ENCODE measurements at regions not wholly inside any gene's neighbourhood (a gene's known extent, or its start where the extent isn't known, plus 50 kb on each side); places are given as distances from the start of the nearest gene placed in this dataset.

GRCh38 chr1:50346621-50347020 lies 76.6 kb downstream of the DMRTA2 start:
- DNase-seq (ENCODE audit: low read depth in 6 of 9, low spot score in 9 of 9): no peak
- no peaks in the 10 kb centered on the region for H3K36me3 ChIP-seq (ENCODE audit: control insufficient read depth in 2 of 2, insufficient read depth in 2 of 2, low read length in 1 of 2)
- no peak overlapping the region for H3K27ac ChIP-seq (ENCODE audit: low read depth in 1 of 2, low read length in 1 of 2)
- H3K27me3 ChIP-seq (ENCODE audit: control insufficient read depth in 2 of 2, insufficient read depth in 1 of 2, low read length in 1 of 2): no peaks in the 10 kb centered on the region
- H3K4me3 ChIP-seq (ENCODE audit: low read length in 2 of 2): no peak overlapping the region
- H3K9me3 ChIP-seq (ENCODE audit: control insufficient read depth in 2 of 2, insufficient read depth in 1 of 2, low read length in 1 of 2): no peaks in the 10 kb centered on the region
- WGBS: 39% methylated on average over 7 of the region's 7 CpGs
- peaks cover 0 to 5% of the 10 kb centered on the region in 2 donors for H3K4me1 ChIP-seq (ENCODE audit: control insufficient read depth in 2 of 2, insufficient read depth in 2 of 2, low read length in 2 of 2)

DNA sequence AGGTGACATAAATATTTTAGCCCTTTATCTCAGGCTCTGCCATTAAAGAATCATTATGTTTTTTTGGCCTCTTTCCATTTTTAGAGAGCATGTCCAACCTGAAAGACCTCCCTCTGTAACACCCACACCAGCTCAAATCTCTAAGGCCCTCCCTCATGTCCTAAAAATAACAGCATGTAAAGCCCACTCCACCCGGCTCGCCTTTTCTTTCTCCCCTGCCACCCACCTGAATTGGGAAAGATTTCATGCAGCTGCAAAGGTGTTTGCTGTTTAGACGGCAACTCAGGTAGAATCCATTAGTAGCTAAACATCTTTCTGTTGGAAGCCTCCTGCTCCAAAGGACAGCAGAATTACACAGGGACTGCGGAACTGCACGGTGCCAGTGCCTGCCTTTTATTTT lies 79.9 kb downstream of the DMRTA2 start:
- WGBS: 90% methylated on average over 5 of the region's 5 CpGs

GRCh38 chr1:50342525-50342924 lies 80.7 kb downstream of the DMRTA2 start:
- no peaks in the 10 kb centered on the region for H3K9me3 ChIP-seq (ENCODE audit: control insufficient read depth in 2 of 2, insufficient read depth in 1 of 2, low read length in 1 of 2)
- no peaks in the 10 kb centered on the region for H3K36me3 ChIP-seq (ENCODE audit: control insufficient read depth in 2 of 2, insufficient read depth in 2 of 2, low read length in 1 of 2)
- H3K27me3 ChIP-seq (ENCODE audit: control insufficient read depth in 2 of 2, insufficient read depth in 1 of 2, low read length in 1 of 2): no peaks in the 10 kb centered on the region
- no peak for DNase-seq (ENCODE audit: low read depth in 6 of 9, low spot score in 9 of 9)
- no peak overlapping the region for H3K4me3 ChIP-seq (ENCODE audit: low read length in 2 of 2)
- H3K4me1 ChIP-seq (ENCODE audit: control insufficient read depth in 2 of 2, insufficient read depth in 2 of 2, low read length in 2 of 2): peaks cover 0 to 5% of the 10 kb centered on the region in 2 donors
- no peak overlapping the region for H3K27ac ChIP-seq (ENCODE audit: low read depth in 1 of 2, low read length in 1 of 2)

More for the DNA sequence above, 79.9 kb downstream of the DMRTA2 start:
- Histone ChIP-seq H3K36me3 (ENCODE audit: control insufficient read depth in 2 of 2, insufficient read depth in 2 of 2, low read length in 1 of 2) (no peaks in the 10 kb centered on the region), H3K4me3 (ENCODE audit: low read length in 2 of 2) (no peak overlapping the region), H3K4me1 (ENCODE audit: control insufficient read depth in 2 of 2, insufficient read depth in 2 of 2, low read length in 2 of 2) (peaks cover 0 to 5% of the 10 kb centered on the region in 2 donors), H3K27ac (ENCODE audit: low read depth in 1 of 2, low read length in 1 of 2) (no peak overlapping the region), H3K27me3 (ENCODE audit: control insufficient read depth in 2 of 2, insufficient read depth in 1 of 2, low read length in 1 of 2) (no peaks in the 10 kb centered on the region), H3K9me3 (ENCODE audit: control insufficient read depth in 2 of 2, insufficient read depth in 1 of 2, low read length in 1 of 2) (no peaks in the 10 kb centered on the region)
- no peak for DNase-seq (ENCODE audit: low read depth in 6 of 9, low spot score in 9 of 9)

- H3K36me3 ChIP-seq (ENCODE audit: control insufficient read depth in 2 of 2, insufficient read depth in 2 of 2, low read length in 1 of 2): no peaks in the 10 kb centered on the region
- H3K27ac ChIP-seq (ENCODE audit: low read depth in 1 of 2, low read length in 1 of 2): no peak overlapping the region
- peaks cover 5 to 6% of the 10 kb centered on the region in 2 donors for H3K4me1 ChIP-seq (ENCODE audit: control insufficient read depth in 2 of 2, insufficient read depth in 2 of 2, low read length in 2 of 2)
- 90% methylated on average over 5 of the region's 5 CpGs for WGBS
- H3K27me3 ChIP-seq (ENCODE audit: control insufficient read depth in 2 of 2, insufficient read depth in 1 of 2, low read length in 1 of 2): peaks cover 8 to 29% of the 10 kb centered on the region in 2 donors
- no peaks in the 10 kb centered on the region for H3K9me3 ChIP-seq (ENCODE audit: control insufficient read depth in 2 of 2, insufficient read depth in 1 of 2, low read length in 1 of 2)
- no peak overlapping the region for H3K4me3 ChIP-seq (ENCODE audit: low read length in 2 of 2)
- no peak for DNase-seq (ENCODE audit: low read depth in 6 of 9, low spot score in 9 of 9)
These were observed 88.2 kb downstream of the DMRTA2 start for GRCh38 chr1:50335036-50335435.

DNA sequence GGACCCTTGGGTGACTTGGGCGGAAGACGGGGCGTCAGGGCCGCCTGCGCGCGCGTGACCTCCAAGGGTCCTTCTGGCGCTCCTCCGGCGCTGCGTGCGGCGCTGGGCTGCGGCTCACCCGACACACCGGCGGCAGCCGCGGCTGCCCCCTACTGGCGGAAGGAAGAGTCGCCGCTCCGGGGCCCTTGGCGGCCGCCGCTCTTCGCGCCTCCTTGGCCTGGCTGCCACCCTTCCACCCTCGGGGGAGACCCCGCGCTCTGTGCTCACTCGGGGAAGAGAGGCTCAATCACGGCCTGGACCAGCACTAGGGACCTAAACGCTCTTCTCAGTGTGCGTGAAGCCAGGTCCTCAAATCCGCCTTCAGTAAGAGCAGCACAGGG lies 89.7 kb downstream of the DMRTA2 start:
- Histone ChIP-seq H3K36me3 (ENCODE audit: control insufficient read depth in 2 of 2, insufficient read depth in 2 of 2, low read length in 1 of 2) (no peaks in the 10 kb centered on the region), H3K27me3 (ENCODE audit: control insufficient read depth in 2 of 2, insufficient read depth in 1 of 2, low read length in 1 of 2) (peaks cover 8 to 31% of the 10 kb centered on the region in 2 donors), H3K4me1 (ENCODE audit: control insufficient read depth in 2 of 2, insufficient read depth in 2 of 2, low read length in 2 of 2) (peaks cover 5 to 6% of the 10 kb centered on the region in 2 donors), H3K9me3 (ENCODE audit: control insufficient read depth in 2 of 2, insufficient read depth in 1 of 2, low read length in 1 of 2) (no peaks in the 10 kb centered on the region), H3K4me3 (ENCODE audit: low read length in 2 of 2) (peak overlapping the region; percentile 29 to 31), H3K27ac (ENCODE audit: low read depth in 1 of 2, low read length in 1 of 2) (no peak overlapping the region)
- DNase-seq (ENCODE audit: low read depth in 6 of 9, low spot score in 9 of 9): peak in 7 of 9 donors; percentile 24 to 67 (median 44)
- 5% methylated on average over 37 of the region's 37 CpGs for WGBS

- H3K4me3 ChIP-seq (ENCODE audit: low read length in 2 of 2): peak overlapping the region; percentile 29 to 31
- no peaks in the 10 kb centered on the region for H3K36me3 ChIP-seq (ENCODE audit: control insufficient read depth in 2 of 2, insufficient read depth in 2 of 2, low read length in 1 of 2)
- DNase-seq (ENCODE audit: low read depth in 6 of 9, low spot score in 9 of 9): peak in 7 of 9 donors; percentile 10 to 65 (median 51)
- peaks cover 5 to 6% of the 10 kb centered on the region in 2 donors for H3K4me1 ChIP-seq (ENCODE audit: control insufficient read depth in 2 of 2, insufficient read depth in 2 of 2, low read length in 2 of 2)
- WGBS: 3% methylated on average over 56 of the region's 56 CpGs
- peaks cover 8 to 31% of the 10 kb centered on the region in 2 donors for H3K27me3 ChIP-seq (ENCODE audit: control insufficient read depth in 2 of 2, insufficient read depth in 1 of 2, low read length in 1 of 2)
- no peak overlapping the region for H3K27ac ChIP-seq (ENCODE audit: low read depth in 1 of 2, low read length in 1 of 2)
- H3K9me3 ChIP-seq (ENCODE audit: control insufficient read depth in 2 of 2, insufficient read depth in 1 of 2, low read length in 1 of 2): no peaks in the 10 kb centered on the region
These were observed 90.2 kb downstream of the DMRTA2 start for GRCh38 chr1:50332941-50333594.

DNA sequence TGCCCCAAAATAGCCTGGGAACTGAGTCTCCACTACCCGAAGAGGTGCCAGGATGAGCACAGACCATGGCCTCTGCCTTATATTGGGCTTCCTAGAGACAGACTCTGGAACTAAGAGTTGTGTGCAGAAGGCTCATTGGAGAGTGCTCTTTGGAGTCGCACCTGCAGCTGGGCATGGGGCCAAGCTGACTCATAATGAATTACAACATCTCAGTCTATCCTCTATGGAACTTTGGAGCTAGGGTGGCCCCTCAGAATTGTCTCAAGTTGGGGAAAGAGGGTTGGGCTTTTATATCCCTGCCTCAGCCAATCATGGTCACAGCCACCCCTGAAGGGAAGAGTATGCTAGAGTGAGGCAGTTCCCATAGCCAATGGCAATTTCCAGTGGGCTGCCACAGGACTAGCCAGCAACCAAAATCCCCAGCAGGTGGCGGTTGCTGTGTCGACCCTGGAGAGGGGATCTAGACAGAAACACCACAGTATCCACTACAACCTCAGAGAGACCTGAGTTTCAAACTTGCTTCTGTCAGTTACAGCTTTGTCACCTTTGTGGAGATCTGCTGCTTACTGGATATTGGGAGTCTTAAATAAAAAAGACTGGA lies 93.8 kb downstream of the DMRTA2 start:
- Histone ChIP-seq H3K36me3 (ENCODE audit: control insufficient read depth in 2 of 2, insufficient read depth in 2 of 2, low read length in 1 of 2) (no peaks in the 10 kb centered on the region), H3K9me3 (ENCODE audit: control insufficient read depth in 2 of 2, insufficient read depth in 1 of 2, low read length in 1 of 2) (no peaks in the 10 kb centered on the region), H3K27me3 (ENCODE audit: control insufficient read depth in 2 of 2, insufficient read depth in 1 of 2, low read length in 1 of 2) (peaks cover 8 to 23% of the 10 kb centered on the region in 2 donors), H3K27ac (ENCODE audit: low read depth in 1 of 2, low read length in 1 of 2) (no peak overlapping the region), H3K4me1 (ENCODE audit: control insufficient read depth in 2 of 2, insufficient read depth in 2 of 2, low read length in 2 of 2) (peaks cover 5 to 6% of the 10 kb centered on the region in 2 donors), H3K4me3 (ENCODE audit: low read length in 2 of 2) (no peak overlapping the region)
- DNase-seq (ENCODE audit: low read depth in 6 of 9, low spot score in 9 of 9): no peak
- 83% methylated on average over 4 of the region's 4 CpGs for WGBS

DNA sequence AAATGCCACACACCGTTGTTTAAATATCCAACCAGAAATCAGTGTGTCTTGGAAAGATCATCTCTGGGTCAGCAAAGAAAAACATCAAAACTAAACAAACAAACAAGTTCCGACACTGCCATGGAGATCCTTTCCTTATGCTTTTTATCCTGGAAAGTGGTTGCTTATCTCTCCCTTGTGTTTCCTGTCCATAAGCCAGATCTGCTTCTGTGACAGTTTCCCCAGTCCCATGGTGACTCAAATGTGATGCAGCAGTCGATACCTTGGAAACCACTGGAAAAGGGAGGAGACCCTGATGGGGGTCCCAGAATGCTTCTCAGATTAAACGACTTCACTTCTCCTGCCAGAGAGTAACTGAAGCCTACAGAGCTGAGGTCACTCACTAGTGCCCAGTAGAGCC lies 94.7 kb downstream of the DMRTA2 start:
- Histone ChIP-seq H3K9me3 (ENCODE audit: control insufficient read depth in 2 of 2, insufficient read depth in 1 of 2, low read length in 1 of 2) (no peaks in the 10 kb centered on the region), H3K36me3 (ENCODE audit: control insufficient read depth in 2 of 2, insufficient read depth in 2 of 2, low read length in 1 of 2) (no peaks in the 10 kb centered on the region), H3K4me3 (ENCODE audit: low read length in 2 of 2) (no peak overlapping the region), H3K27me3 (ENCODE audit: control insufficient read depth in 2 of 2, insufficient read depth in 1 of 2, low read length in 1 of 2) (peaks cover 8 to 16% of the 10 kb centered on the region in 2 donors), H3K4me1 (ENCODE audit: control insufficient read depth in 2 of 2, insufficient read depth in 2 of 2, low read length in 2 of 2) (peaks cover 4 to 5% of the 10 kb centered on the region in 2 donors), H3K27ac (ENCODE audit: low read depth in 1 of 2, low read length in 1 of 2) (no peak overlapping the region)
- WGBS: 34% methylated on average over 4 of the region's 4 CpGs
- no peak for DNase-seq (ENCODE audit: low read depth in 6 of 9, low spot score in 9 of 9)

DNA sequence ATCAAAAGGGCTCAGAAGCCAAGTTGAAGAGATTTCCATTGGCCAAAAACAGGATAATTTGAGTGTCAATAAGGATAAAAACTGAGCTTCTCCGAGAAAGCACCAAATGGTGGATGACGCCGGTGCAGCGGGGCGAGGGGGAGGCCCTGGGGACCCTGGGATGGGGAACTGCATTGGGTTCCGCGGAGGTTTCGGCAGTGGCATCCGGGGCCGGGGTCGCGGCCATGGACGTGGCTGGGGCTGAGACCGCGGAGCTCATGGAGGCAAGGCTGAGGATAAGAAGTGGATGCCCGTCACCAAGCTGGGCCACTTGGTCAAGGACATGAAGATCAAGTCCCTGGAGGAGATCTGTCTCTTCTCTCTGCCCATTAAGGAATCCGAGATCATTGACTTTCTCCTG lies 97.2 kb downstream of the DMRTA2 start:
- no peak for DNase-seq (ENCODE audit: low read depth in 6 of 9, low spot score in 9 of 9)
- H3K36me3 ChIP-seq (ENCODE audit: control insufficient read depth in 2 of 2, insufficient read depth in 2 of 2, low read length in 1 of 2): no peaks in the 10 kb centered on the region

More for the DNA sequence above, 97.2 kb downstream of the DMRTA2 start:
- Histone ChIP-seq H3K4me3 (ENCODE audit: low read length in 2 of 2) (no peak overlapping the region), H3K27ac (ENCODE audit: low read depth in 1 of 2, low read length in 1 of 2) (no peak overlapping the region), H3K9me3 (ENCODE audit: control insufficient read depth in 2 of 2, insufficient read depth in 1 of 2, low read length in 1 of 2) (no peaks in the 10 kb centered on the region), H3K27me3 (ENCODE audit: control insufficient read depth in 2 of 2, insufficient read depth in 1 of 2, low read length in 1 of 2) (peaks cover 0 to 2% of the 10 kb centered on the region in 2 donors), H3K4me1 (ENCODE audit: control insufficient read depth in 2 of 2, insufficient read depth in 2 of 2, low read length in 2 of 2) (no peaks in the 10 kb centered on the region)
- WGBS: 96% methylated on average over 17 of the region's 17 CpGs
